ENCODE measurements at regions not wholly inside any gene's neighbourhood (a gene's known extent, or its start where the extent isn't known, plus 50 kb on each side); places are given as distances from the start of the nearest gene placed in this dataset.

- peak in 1 of 2 donors; percentile 33 for DNase-seq (ENCODE audit: low read depth in 2 of 2)
These were observed 53.4 kb upstream of the NAV3 start for GRCh38 chr12:77777274-77777673.

DNA sequence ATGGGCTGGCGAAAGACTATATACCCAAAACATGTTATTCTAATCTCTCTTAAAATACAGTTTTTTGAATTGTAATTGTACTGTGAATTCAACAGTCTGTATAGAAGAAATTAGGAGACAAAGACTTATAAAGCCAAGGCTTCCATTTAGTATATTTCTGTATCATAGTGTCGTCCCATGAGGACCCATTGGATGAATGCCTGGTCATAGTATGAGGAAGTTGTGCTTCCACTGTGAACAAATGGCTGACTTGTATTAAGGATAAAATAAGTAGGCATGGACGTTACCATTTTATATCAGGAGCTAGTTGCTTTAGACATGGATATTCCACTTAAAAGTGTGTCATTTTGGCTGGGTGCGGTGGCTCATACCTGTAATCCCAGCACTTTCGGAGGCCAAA is 55.9 kb upstream of the NAV3 start:
- no peak for DNase-seq (ENCODE audit: low read depth in 2 of 2)

DNA sequence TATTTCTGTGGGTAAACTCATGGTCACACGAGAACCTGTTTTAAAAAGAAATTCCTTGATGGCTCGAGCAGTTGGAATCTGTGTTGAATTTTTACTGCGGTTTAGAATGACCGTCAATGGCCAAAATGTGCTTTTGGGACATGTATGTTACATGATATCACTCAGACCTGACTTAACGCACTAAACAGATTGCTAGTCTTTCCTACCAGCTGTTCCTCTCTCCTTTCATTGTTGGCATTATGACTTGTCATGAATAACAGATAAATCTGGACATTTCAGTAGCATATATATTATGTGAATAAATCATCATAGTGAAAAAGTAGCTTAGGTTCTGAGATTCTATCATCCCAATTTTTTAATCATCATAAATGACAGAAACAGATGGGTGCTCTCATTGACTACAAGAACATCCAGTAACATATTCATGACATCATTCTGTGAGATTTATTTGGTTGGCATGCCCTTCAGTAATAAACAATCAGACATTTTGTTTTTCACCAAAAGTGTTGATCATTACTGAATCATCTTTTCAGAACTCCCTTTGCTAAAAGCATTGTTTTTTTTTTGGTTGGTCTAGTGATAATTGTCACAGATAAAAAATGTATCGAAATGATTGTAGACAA is 57.9 kb upstream of the NAV3 start:
- DNase-seq (ENCODE audit: low read depth in 2 of 2): no peak

DNA sequence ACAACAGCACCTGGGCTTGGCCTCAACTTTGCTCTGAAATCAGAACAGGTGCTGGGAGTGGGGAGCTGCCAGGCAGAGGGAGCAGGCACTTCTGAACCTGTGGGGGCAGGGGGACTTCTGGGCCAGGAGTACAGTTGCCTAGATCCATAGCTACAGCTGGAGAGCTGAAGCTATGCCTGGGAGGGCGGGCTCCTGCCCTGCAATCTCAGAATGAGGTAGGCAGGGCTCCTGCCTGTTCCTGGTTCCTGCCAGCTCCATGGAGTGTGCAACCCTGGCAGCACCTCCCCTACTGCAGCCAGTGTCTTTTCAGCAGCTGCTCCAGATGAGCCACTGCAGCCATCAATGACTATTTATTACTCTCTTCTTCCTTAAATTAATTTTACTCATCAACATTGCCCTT is 62.1 kb upstream of the NAV3 start:
- no peak for DNase-seq (ENCODE audit: low read depth in 2 of 2)

DNA sequence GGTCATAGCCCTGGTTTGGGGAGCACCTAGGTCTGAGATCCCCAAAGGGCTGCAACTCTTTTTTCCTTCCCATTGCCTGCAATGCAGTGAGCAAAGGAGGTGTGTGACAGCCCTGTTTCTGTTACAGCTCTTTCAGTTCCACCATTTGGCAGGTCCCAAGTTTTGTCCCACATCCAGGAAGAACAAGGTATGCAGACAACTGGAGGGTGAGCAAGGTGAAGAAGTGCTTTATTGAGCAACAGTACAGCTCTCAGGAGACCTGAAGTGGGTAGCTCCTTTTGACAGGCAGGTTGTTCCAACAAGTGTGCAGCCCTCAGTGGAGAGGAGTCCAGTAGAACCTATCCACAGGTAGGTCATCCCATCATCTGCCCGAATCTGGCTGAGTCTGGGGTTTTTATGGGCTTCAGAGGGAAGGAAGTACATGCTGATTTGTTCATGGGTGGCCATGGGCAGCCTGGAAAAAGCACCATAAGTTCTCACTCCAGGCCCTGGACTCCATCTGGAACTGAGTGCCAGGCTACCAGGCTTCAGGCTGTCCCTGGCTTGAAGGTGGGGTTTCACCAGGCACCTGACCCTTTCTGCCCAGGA is 62.8 kb upstream of the NAV3 start:
- DNase-seq (ENCODE audit: low read depth in 2 of 2): no peak

DNA sequence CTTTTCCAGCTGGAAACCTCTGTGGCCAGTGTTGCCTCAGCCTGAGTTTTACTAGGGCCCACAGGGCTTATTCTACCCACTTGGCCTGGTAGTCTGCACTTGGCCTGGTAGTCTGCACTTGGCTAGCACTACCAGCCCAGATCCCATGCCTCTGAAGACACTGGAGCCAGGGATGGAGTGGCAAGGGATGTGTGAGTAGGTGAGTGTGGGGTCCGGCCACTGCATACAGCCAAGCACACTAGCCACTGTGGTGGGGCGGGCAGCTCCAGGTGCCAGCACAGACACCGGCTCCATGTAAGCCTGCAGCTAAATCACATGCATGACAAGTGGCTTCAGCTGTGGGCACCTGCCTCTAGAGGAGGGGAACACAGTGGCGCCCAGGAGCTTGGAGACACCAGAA is 63.4 kb upstream of the NAV3 start:
- no peak for DNase-seq (ENCODE audit: low read depth in 2 of 2)

DNA sequence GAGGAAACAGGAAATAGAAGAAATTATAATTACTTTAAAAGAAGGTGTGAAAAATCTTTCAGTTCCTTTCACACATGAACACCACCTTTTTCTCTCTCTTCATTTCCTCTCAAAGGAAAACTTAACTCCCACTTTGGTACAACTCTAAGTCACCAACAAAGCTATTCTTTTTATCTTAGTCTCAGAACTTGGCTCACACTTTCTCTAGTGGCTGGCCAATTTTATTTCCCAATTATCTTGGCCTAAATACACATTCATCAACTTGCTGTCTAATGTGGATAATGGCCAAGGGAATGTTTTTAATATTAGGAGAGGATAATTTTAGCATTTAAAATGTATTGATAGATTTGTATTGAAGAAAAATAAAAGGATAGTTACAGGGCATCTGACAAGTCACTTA is 64.5 kb upstream of the NAV3 start:
- no peak for DNase-seq (ENCODE audit: low read depth in 2 of 2)

GRCh38 chr12:77761286-77761685 is 69.4 kb upstream of the NAV3 start:
- DNase-seq (ENCODE audit: low read depth in 2 of 2): no peak

DNA sequence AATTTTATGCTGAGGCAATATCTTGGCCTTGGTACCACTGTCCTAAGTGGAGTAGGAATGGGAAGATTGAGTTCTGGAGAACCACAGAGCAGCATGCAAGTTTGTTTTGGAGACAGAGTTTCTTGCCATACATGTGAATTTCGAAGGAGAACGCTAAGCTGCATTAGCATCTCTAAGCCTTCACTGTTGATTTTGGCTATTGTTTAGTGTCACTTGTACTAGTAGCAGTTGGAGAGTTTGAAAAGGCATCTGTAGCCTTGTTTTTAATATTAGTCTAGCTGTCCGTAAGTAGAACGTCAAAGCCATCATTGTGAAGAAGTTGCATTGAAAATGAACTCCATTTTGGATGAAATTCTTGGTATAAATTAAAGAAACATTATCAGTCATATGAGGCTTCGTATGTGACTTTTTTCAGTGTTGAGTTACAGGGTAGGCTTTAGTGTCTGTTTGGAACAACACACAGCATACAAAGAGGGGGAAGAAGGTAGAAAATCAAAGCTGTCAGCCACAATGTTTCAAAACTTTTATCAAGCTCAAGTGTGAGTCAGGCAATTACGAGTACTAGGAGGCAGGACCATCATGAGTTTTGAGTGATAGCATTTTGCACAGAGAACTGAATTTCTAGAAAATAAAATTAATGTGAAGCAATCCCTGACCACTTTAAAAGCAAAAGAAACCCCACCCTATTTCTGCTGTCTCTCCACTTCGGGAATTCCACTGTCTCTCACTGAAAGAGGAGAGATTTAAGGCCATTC is 70.2 kb upstream of the NAV3 start:
- no peak for DNase-seq (ENCODE audit: low read depth in 2 of 2)

GRCh38 chr12:77754086-77754485 is 76.6 kb upstream of the NAV3 start:
- DNase-seq (ENCODE audit: low read depth in 2 of 2): no peak

DNA sequence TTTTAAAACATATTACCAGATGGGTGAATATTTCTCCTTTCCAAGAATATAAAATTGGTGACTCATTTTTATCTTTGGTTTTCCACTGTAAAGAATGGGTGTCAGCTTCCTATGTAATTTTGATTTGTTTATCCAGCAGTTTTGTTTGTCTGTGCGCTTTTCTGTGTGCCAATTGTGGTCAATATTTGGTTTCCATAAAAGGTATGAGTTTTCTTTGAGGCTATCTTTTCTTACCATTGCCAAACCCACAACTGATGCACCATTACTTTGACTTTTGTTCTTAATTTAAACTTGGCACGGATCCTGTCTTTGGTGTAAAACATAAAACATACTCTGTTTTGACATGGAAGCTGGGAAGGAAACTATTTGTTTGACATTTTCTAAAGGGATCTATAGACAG is 78.8 kb upstream of the NAV3 start:
- peak; percentile 24 to 89 for DNase-seq (ENCODE audit: low read depth in 2 of 2)

GRCh38 chr12:77746096-77746495 is 84.6 kb upstream of the NAV3 start:
- DNase-seq (ENCODE audit: low read depth in 2 of 2): peak; percentile 44 to 85

DNA sequence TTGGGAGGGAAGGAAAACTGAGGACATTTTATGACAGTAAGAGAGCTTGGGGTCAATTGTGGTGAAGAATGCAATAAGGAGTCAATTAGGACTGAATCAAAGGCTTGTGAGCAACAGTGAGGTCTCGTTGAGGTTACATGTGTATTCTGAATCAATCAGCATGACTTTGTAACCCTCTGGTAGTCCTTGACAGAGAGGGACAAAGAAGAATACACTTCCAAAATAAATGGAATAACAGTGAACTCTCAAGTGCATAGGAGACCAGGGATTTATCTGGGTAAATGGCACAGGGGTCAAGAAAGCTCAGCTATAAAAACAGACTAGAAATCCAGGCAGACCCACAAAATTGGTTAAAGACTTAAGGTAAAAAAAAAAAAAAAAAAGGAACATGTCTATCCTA is 85.1 kb upstream of the NAV3 start:
- DNase-seq (ENCODE audit: low read depth in 2 of 2): no peak

GRCh38 chr12:77742631-77743030 is 88.1 kb upstream of the NAV3 start:
- DNase-seq (ENCODE audit: low read depth in 2 of 2): no peak

GRCh38 chr12:77741974-77742517 is 88.6 kb upstream of the NAV3 start:
- DNase-seq (ENCODE audit: low read depth in 2 of 2): no peak

DNA sequence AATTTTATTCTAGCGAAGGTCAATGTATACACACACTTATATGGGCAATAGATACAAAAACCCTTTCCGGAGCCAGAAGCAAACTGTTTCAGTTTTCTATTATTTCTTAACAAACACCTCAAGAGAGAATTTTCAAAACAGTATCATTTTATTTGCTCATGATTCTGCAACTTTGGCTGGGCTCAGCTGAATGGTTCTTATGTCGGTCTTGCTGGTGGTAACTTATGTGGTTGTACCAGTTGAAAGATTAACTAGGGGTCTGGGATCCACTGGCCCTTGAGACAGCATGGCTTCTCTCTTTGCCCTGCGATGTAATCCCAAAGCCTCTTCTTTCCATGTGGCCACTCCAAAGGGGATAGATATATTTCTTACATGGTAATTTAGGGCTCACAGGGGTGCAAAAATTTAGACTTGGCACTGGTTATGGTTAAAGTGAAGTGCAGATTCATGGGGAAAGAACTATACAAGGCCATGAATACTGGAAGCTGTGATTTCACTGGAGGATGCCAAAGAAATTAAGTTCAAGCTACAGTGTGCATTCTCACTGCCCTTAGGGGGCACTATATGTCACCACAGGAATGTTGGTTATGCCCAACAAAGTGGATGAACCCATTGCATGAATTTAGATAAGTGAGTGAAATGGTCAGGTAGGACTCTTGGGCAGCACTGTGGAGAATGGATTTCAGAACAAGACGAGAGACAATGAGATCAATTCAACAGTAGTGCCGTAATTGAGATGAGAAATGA is 94.3 kb upstream of the NAV3 start:
- DNase-seq (ENCODE audit: low read depth in 2 of 2): no peak

GRCh38 chr12:77734214-77734883 is 96.3 kb upstream of the NAV3 start:
- DNase-seq (ENCODE audit: low read depth in 2 of 2): no peak

DNA sequence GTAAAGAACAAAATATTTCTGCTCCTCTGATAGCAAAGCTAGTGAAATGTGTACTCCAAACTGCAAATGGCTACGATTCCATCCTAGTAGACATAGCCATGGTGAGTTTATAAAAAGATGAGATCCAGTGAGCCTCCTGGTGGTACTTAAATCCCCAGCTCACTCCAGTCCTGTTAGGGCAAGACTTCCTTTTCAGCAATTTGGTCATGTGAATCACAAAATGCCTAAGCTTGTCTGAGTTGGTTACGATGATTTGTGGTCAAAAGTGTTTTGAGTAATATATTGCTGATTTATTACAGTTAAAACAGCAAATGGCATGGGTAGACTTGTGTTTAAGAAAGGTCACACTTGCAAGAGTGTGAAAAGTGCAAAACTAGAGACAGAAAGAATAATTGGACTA is 102.7 kb upstream of the NAV3 start:
- DNase-seq (ENCODE audit: low read depth in 2 of 2): no peak

DNA sequence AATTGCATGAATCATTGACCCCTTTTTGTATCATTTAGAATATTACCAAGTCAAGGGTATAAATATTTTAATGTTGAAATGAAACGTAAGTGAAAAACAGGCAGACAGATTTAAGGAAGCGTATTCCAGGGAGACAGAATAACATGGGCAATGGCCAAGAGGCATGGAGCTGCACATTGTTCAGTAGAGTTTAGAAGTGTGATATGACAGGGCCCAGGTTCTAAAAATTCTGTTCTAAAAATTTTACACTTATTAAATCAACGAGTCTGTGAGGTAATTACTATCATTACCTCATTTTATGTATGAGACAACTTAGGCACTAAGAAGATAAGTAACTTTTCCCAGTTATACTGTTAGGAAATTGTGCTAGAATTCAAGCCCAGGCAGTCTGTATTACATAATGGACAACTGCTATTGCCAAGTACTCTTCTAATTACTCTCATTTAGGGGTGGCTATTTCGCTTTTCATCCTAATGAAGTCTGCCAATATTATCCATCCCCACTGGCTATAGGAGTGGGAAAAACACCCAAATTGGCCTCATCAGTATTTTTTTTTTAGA is 103.2 kb upstream of the NAV3 start:
- no peak for DNase-seq (ENCODE audit: low read depth in 2 of 2)

GRCh38 chr12:77725611-77726010 is 105.1 kb upstream of the NAV3 start:
- DNase-seq (ENCODE audit: low read depth in 2 of 2): no peak

GRCh38 chr12:77724367-77724957 is 106.2 kb upstream of the NAV3 start:
- DNase-seq (ENCODE audit: low read depth in 2 of 2): peak; percentile 52 to 69
